Spinal cord (tissue), 9 donors: ENCODE measurements at regions not wholly inside any gene's neighbourhood (a gene's known extent, or its start where the extent isn't known, plus 50 kb on each side); places are given as distances from the start of the nearest gene placed in this dataset.
"Not testable (repeated sequence)": the region's sequence is repeated elsewhere in the genome, so short reads cannot be mapped to it uniquely, and the experiment has no call there.

Experiments
- DNase-seq, 6 donors: peaks; one replicate each; pipeline versions ENCODE4 v3.0.0 to v3.0.0-alpha.2; 2013 to 2015; ENCODE audit warnings: low spot score in 6 of 6, low read depth in 4 of 6
- H3K27ac ChIP-seq: one replicate; pipeline ENCODE4 v1.5.1; 2013; ENCODE audit warnings: low read depth, low read length, control low read depth
- H3K27me3 ChIP-seq: one replicate; pipeline ENCODE4 v1.6.1; 2013; ENCODE audit warnings: low read length; ENCODE audit not compliant: control insufficient read depth, insufficient read depth
- H3K36me3 ChIP-seq: one replicate; pipeline ENCODE4 v1.6.1; 2013; ENCODE audit warnings: low read length; ENCODE audit not compliant: control insufficient read depth, insufficient read depth
- H3K4me1 ChIP-seq: one replicate; pipeline ENCODE4 v1.6.1; 2013; ENCODE audit warnings: low read length; ENCODE audit not compliant: control insufficient read depth, insufficient read depth
- H3K4me3 ChIP-seq: one replicate; pipeline ENCODE4 v1.5.1; 2013; ENCODE audit warnings: low read depth, low read length, control low read depth
- H3K9me3 ChIP-seq: one replicate; pipeline ENCODE4 v1.6.1; 2013; ENCODE audit warnings: low read length; ENCODE audit not compliant: control insufficient read depth, insufficient read depth
- WGBS: methylation state at CpG from one replicate; pipeline ENCODE4 v1.1.5; 2013; ENCODE audit warnings: missing lambda C conversion rate; ENCODE audit not compliant: insufficient coverage; 5-methylcytosine and 5-hydroxymethylcytosine counted together
- donor health status: healthy.

- no peaks in the 10 kb centered on the region for H3K27me3 ChIP-seq
Observed at GRCh38 chr9:22919423-22919822, 472.8 kb downstream of the DMRTA1 start.

DNA sequence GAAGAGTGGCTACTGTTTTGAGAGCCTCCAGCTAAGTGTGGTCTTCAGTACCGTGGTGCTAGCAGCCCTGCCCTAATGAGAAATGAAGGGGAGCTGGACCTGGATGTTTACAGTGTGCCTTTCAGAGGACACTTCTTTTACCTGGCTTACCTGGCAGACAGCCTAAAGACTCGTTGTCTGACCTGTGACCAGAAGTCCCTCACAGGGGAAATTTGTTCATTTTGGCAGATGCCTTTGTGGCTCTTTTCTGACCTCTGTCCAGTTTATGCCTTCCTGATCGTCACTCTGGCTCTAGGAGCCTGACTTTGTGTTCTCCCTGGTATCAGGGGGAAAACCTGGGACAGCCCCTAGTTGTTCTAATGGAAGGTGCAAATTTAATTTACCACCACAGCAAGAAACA, 475.1 kb downstream of the DMRTA1 start:
- WGBS, result 55% methylated on average over 2 of the region's 3 CpGs

More at GRCh38 chr9:22919423-22919822, 472.8 kb downstream of the DMRTA1 start:
- H3K4me3 ChIP-seq, result no peak overlapping the region
- no peaks in the 10 kb centered on the region for H3K4me1 ChIP-seq
- no peak overlapping the region for H3K27ac ChIP-seq
- no peaks in the 10 kb centered on the region for H3K36me3 ChIP-seq
- DNase-seq, result no peak
- no peaks in the 10 kb centered on the region for H3K9me3 ChIP-seq
- no CpG with 5 or more reads among the region's 1 CpG for WGBS

DNA sequence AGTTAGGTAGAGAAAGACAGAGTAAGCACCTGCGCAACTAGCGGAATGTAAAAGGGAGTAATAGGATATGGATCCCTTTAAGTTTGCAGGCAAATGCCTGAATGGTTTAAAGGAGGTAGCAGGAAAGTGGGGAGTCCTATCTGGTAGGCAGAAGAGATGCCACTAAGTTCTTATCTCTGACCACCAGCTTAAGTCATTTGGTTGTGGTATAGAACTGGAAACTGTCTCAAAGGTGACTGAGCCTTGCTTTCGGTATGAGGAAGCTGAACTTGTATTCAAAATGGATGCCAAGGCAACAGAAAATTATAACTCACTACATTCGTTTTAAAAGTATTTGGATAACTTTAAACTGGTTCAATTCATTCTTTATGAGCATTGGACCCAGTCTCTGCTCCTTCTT, 475.6 kb downstream of the DMRTA1 start:
- Histone ChIP-seq H3K36me3 (no peaks in the 10 kb centered on the region), H3K9me3 (no peaks in the 10 kb centered on the region), H3K4me1 (no peaks in the 10 kb centered on the region), H3K4me3 (no peak overlapping the region), H3K27me3 (no peaks in the 10 kb centered on the region), H3K27ac (no peak overlapping the region)
- WGBS, result 100% methylated on average over 2 of the region's 4 CpGs
- no peak for DNase-seq

More for the DNA sequence above, 475.1 kb downstream of the DMRTA1 start:
- no peak overlapping the region for H3K4me3 ChIP-seq
- no peaks in the 10 kb centered on the region for H3K9me3 ChIP-seq
- no peaks in the 10 kb centered on the region for H3K36me3 ChIP-seq
- no peaks in the 10 kb centered on the region for H3K4me1 ChIP-seq
- DNase-seq, result no peak
- H3K27ac ChIP-seq, result no peak overlapping the region
- H3K27me3 ChIP-seq, result no peaks in the 10 kb centered on the region

- Histone ChIP-seq H3K27ac (no peak overlapping the region), H3K36me3 (no peaks in the 10 kb centered on the region), H3K9me3 (no peaks in the 10 kb centered on the region), H3K4me1 (no peaks in the 10 kb centered on the region), H3K27me3 (no peaks in the 10 kb centered on the region), H3K4me3 (no peak overlapping the region)
- no peak for DNase-seq
- WGBS, result 100% methylated on average over 1 of the region's 3 CpGs
Observed at GRCh38 chr9:22954550-22954949, 507.9 kb downstream of the DMRTA1 start.

DNA sequence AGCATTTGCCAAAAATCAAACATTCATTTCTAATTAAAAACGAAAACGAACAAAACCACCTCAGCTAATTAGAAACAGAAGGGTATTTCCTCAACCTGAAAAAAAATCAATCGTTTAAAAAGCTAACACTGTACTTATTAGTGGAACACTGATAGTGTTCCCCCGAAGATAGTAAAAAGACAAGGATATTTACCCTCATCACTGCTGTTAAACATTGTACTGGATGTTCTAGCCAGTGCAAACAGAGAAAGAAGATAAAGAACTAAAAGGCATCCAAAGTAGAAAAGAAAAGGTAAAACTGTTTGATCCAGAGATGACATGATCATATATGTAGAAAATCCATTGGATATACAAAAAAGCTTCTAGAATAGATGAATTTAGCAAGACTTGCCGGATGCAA, 508.3 kb downstream of the DMRTA1 start:
- Histone ChIP-seq H3K36me3 (no peaks in the 10 kb centered on the region), H3K4me3 (no peak overlapping the region), H3K27ac (no peak overlapping the region), H3K27me3 (no peaks in the 10 kb centered on the region), H3K4me1 (no peaks in the 10 kb centered on the region), H3K9me3 (no peaks in the 10 kb centered on the region)
- WGBS, result 67% methylated on average over 2 of the region's 5 CpGs
- no peak for DNase-seq

- Histone ChIP-seq H3K4me1 (no peaks in the 10 kb centered on the region), H3K27me3 (no peaks in the 10 kb centered on the region), H3K9me3 (no peaks in the 10 kb centered on the region), H3K27ac (no peak overlapping the region), H3K36me3 (no peaks in the 10 kb centered on the region), H3K4me3 (no peak overlapping the region)
- DNase-seq, result no peak
Observed at GRCh38 chr9:22969350-22969979, 522.8 kb downstream of the DMRTA1 start.

- no peaks in the 10 kb centered on the region for H3K27me3 ChIP-seq
- H3K27ac ChIP-seq, result no peak overlapping the region
- WGBS, result 71% methylated on average over 5 of the region's 7 CpGs
- H3K4me3 ChIP-seq, result no peak overlapping the region
- H3K4me1 ChIP-seq, result no peaks in the 10 kb centered on the region
- H3K9me3 ChIP-seq, result no peaks in the 10 kb centered on the region
- no peak for DNase-seq
- no peaks in the 10 kb centered on the region for H3K36me3 ChIP-seq
Observed at GRCh38 chr9:22970434-22970975, 523.9 kb downstream of the DMRTA1 start.

DNA sequence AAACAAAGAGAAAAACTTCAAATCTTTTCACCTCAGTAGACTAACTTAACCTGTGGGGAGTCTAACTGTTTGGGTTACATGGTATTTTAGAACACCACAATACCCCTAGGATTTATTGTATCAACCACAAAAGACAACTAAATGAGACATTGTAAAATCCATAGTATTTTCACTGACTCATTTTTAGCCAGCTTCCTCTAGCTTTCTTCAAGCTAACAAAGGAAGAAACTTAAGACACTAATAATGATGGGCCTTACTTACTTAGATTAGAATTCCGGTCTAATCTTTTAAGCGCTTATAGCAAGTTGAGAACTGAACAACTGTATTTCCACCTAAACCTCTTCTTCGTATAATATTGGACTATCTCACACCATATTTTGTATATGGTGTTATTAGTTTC, 529.3 kb downstream of the DMRTA1 start:
- WGBS, result no CpG with 5 or more reads among the region's 3 CpGs
- Histone ChIP-seq H3K36me3 (no peaks in the 10 kb centered on the region), H3K4me1 (no peaks in the 10 kb centered on the region), H3K9me3 (no peaks in the 10 kb centered on the region), H3K27ac (no peak overlapping the region), H3K27me3 (no peaks in the 10 kb centered on the region), H3K4me3 (no peak overlapping the region)
- no peak for DNase-seq

DNA sequence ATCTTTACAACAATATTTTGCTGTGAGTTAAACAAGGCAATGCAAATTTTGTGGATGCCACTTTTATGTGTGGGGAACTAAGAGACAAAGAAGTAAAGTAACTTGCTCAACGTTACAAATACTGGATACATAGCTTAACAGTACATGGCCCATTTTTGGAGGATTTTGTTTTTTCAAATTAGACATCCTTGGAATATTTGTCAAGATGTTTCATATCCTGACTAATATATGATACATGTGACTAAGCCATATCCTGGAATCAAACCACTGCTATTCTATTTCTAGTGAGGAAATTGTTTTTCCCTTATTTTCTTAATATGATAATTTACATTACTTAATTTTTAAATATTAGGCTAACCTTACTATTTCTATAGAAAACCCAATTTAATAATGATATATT, 529.8 kb downstream of the DMRTA1 start:
- no peaks in the 10 kb centered on the region for H3K27me3 ChIP-seq
- no peaks in the 10 kb centered on the region for H3K4me1 ChIP-seq
- H3K4me3 ChIP-seq, result no peak overlapping the region
- H3K36me3 ChIP-seq, result no peaks in the 10 kb centered on the region
- no peak overlapping the region for H3K27ac ChIP-seq
- no peaks in the 10 kb centered on the region for H3K9me3 ChIP-seq
- no CpG with 5 or more reads among the region's 1 CpG for WGBS
- no peak for DNase-seq

DNA sequence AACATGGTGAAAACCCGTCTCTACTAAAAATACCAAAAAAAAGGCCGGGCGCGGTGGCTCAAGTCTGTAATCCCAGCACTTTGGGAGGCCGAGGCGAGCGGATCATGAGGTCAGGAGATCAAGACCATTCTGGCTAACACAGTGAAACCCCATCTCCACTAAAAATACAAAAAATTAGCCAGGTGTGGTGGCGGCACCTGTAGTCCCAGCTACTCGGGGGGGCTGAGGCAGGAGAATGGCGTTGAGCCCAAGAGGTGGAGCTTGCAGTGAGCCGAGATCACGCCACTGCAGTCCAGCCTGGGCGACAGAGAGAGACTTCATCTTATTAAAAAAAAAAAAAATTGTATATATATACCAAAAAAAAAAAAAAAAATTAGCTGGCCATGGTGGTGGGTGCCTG, 533.8 kb downstream of the DMRTA1 start:
- H3K27ac ChIP-seq, H3K9me3 ChIP-seq, H3K4me3 ChIP-seq, H3K36me3 ChIP-seq, H3K27me3 ChIP-seq, H3K4me1 ChIP-seq, DNase-seq: not testable (repeated sequence)
- WGBS, result 80% methylated on average over 1 of the region's 13 CpGs
